ENCODE measurements at regions not wholly inside any gene's neighbourhood (a gene's known extent, or its start where the extent isn't known, plus 50 kb on each side); places are given as distances from the start of the nearest gene placed in this dataset.

DNA sequence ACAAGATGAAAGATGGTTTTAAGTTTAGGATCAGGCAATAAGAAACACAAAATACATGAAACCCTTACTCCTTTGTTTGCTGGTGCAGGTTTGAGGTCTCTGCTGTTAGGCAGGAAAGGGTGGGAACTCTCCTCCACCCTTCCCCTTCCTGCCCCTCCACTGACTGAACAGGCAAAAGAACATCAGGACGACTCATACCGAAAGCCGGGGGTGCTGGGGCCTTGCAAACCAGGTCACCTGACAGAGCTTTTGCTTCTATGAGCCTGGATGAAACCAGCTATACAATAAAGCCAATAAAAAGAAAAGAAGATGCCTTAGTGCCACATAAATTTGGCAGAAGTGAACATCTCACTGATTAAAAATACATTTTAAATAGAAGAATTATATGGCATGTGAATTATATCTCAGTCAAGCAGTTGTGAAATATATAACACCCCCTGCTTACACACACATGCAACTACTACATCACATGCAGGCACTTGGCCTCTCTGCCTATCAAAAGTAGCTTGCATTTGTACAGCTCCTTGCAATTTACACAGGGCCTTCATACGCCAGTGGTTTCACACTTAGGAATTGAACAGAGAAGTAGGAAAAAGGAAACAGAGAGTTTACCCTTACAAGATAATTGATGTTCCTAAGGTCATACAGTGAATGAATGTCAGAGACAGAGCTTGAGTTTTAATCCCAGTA is 215.1 kb upstream of the TRIB2 start:
- TF ChIP-seq, protein P1, sequence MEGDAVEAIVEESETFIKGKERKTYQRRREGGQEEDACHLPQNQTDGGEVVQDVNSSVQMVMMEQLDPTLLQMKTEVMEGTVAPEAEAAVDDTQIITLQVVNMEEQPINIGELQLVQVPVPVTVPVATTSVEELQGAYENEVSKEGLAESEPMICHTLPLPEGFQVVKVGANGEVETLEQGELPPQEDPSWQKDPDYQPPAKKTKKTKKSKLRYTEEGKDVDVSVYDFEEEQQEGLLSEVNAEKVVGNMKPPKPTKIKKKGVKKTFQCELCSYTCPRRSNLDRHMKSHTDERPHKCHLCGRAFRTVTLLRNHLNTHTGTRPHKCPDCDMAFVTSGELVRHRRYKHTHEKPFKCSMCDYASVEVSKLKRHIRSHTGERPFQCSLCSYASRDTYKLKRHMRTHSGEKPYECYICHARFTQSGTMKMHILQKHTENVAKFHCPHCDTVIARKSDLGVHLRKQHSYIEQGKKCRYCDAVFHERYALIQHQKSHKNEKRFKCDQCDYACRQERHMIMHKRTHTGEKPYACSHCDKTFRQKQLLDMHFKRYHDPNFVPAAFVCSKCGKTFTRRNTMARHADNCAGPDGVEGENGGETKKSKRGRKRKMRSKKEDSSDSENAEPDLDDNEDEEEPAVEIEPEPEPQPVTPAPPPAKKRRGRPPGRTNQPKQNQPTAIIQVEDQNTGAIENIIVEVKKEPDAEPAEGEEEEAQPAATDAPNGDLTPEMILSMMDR (IDR thresholded peaks at IDR 0.05) = no peak
- TF ChIP-seq SIN3A (IDR thresholded peaks at IDR 0.05; ENCODE audit: borderline replicate concordance, insufficient read depth, low read depth, low read length) (no peak), TCF7L2 (IDR thresholded peaks at IDR 0.05; ENCODE audit: low read depth, low read length) (no peak), POLR2AphosphoS5 (IDR thresholded peaks at IDR 0.05; ENCODE audit: low read depth, low read length) (no peak)
- TF ChIP-seq, protein P2, sequence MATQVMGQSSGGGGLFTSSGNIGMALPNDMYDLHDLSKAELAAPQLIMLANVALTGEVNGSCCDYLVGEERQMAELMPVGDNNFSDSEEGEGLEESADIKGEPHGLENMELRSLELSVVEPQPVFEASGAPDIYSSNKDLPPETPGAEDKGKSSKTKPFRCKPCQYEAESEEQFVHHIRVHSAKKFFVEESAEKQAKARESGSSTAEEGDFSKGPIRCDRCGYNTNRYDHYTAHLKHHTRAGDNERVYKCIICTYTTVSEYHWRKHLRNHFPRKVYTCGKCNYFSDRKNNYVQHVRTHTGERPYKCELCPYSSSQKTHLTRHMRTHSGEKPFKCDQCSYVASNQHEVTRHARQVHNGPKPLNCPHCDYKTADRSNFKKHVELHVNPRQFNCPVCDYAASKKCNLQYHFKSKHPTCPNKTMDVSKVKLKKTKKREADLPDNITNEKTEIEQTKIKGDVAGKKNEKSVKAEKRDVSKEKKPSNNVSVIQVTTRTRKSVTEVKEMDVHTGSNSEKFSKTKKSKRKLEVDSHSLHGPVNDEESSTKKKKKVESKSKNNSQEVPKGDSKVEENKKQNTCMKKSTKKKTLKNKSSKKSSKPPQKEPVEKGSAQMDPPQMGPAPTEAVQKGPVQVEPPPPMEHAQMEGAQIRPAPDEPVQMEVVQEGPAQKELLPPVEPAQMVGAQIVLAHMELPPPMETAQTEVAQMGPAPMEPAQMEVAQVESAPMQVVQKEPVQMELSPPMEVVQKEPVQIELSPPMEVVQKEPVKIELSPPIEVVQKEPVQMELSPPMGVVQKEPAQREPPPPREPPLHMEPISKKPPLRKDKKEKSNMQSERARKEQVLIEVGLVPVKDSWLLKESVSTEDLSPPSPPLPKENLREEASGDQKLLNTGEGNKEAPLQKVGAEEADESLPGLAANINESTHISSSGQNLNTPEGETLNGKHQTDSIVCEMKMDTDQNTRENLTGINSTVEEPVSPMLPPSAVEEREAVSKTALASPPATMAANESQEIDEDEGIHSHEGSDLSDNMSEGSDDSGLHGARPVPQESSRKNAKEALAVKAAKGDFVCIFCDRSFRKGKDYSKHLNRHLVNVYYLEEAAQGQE (IDR thresholded peaks at IDR 0.05; ENCODE audit: insufficient read depth in 1 of 2, low read depth in 2 of 2, low read length in 1 of 2) = no peak
- Histone ChIP-seq H3K27me3 (ENCODE audit: control insufficient read depth, insufficient read depth, low read length) (no peaks in the 10 kb centered on the region), H3K4me3 (ENCODE audit: low read depth in 2 of 2, low read length in 2 of 2) (no peak overlapping the region), H3K36me3 (ENCODE audit: control insufficient read depth, insufficient read depth, low read length) (no peaks in the 10 kb centered on the region), H3K9me3 (ENCODE audit: control insufficient read depth, insufficient read depth, low read depth, low read length) (no peaks in the 10 kb centered on the region), H3K4me1 (ENCODE audit: control insufficient read depth, insufficient read depth, low read length) (no peaks in the 10 kb centered on the region), H3K27ac (ENCODE audit: low read length) (no peak overlapping the region)
- BruUV-seq (replicated peaks) = no TSS peak
- CTCF ChIA-PET = no interaction called here
- in situ Hi-C loops (cut with HindIII; ENCODE audit: low pct_unique_long_range_greater_than_20kb, low sequenced_read_pairs) (no loop called here), intact Hi-C loops (cut with micrococcal nuclease; ENCODE audit: unreplicated experiment) (no loop called here)
- no peak for DNase-seq (ENCODE audit: low read depth, low spot score)
- ATAC-seq = no peak
- POLR2A ChIA-PET = no interaction called here

DNA sequence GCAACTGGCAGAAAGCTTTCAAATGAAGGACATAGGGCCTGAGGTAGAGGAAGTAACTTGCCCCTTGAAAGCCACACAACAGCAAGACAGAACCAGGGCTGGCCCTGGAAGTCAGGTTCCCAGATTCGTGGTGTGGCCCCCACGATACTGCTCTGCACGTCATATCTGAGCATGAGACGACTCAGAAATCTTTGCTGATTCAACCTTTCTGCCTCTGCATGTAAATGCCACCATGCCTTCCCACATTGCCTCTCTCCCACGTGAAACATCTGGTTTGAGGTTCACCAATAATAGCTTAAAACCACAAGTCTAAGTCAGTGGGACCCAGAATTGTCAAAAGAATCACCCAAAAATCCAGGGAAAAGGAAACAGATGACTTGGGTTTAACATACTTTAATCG is 214.0 kb upstream of the TRIB2 start:
- Histone ChIP-seq H3K27me3 (ENCODE audit: control insufficient read depth, insufficient read depth, low read length) (no peaks in the 10 kb centered on the region), H3K4me1 (ENCODE audit: control insufficient read depth, insufficient read depth, low read length) (no peaks in the 10 kb centered on the region; the same call in 1 of the 2 replicates), H3K4me3 (ENCODE audit: low read depth in 2 of 2, low read length in 2 of 2) (no peak overlapping the region), H3K27ac (ENCODE audit: low read length) (no peak overlapping the region; the same call in 1 of the 2 replicates), H3K9me3 (ENCODE audit: control insufficient read depth, insufficient read depth, low read depth, low read length) (no peaks in the 10 kb centered on the region), H3K36me3 (ENCODE audit: control insufficient read depth, insufficient read depth, low read length) (no peaks in the 10 kb centered on the region)
- ChIA-PET CTCF (no interaction called here), POLR2A (no interaction called here)
- DNase-seq (ENCODE audit: low read depth, low spot score) (no peak), ATAC-seq (no peak)
- BruUV-seq (replicated peaks) = no TSS peak
- in situ Hi-C loops (cut with HindIII; ENCODE audit: low pct_unique_long_range_greater_than_20kb, low sequenced_read_pairs) (no loop called here), intact Hi-C loops (cut with micrococcal nuclease; ENCODE audit: unreplicated experiment) (no loop called here)
- TF ChIP-seq SIN3A (IDR thresholded peaks at IDR 0.05; ENCODE audit: borderline replicate concordance, insufficient read depth, low read depth, low read length) (no peak), POLR2AphosphoS5 (IDR thresholded peaks at IDR 0.05; ENCODE audit: low read depth, low read length) (no peak), TCF7L2 (IDR thresholded peaks at IDR 0.05; ENCODE audit: low read depth, low read length) (no peak)
- TF ChIP-seq, protein P1 (IDR thresholded peaks at IDR 0.05) = no peak
- TF ChIP-seq, protein P2 (IDR thresholded peaks at IDR 0.05; ENCODE audit: insufficient read depth in 1 of 2, low read depth in 2 of 2, low read length in 1 of 2) = no peak

Measured in Panc1 (cell line).